ENCODE measurements at regions not wholly inside any gene's neighbourhood (a gene's known extent, or its start where the extent isn't known, plus 50 kb on each side); places are given as distances from the start of the nearest gene placed in this dataset.

GRCh38 chr4:129682586-129682985, 586.6 kb downstream of the C4orf33 start:
- H3K9ac ChIP-seq (ENCODE audit: low read depth in 1 of 2, low read length in 2 of 2): no peak overlapping the region
- H3K4me1 ChIP-seq (ENCODE audit: control insufficient read depth in 4 of 4, insufficient read depth in 4 of 4, low read length in 3 of 4): no peaks in the 10 kb centered on the region
- TF ChIP-seq NR2F2 (IDR thresholded peaks at IDR 0.05): no peak
- no peak for TF ChIP-seq RXRA (IDR thresholded peaks at IDR 0.05)
- TF ChIP-seq, protein P1, sequence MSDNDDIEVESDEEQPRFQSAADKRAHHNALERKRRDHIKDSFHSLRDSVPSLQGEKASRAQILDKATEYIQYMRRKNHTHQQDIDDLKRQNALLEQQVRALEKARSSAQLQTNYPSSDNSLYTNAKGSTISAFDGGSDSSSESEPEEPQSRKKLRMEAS (IDR thresholded peaks at IDR 0.05): no peak
- no peak for TF ChIP-seq HNF4G (IDR thresholded peaks at IDR 0.05)
- TF ChIP-seq HNF4A (conservative IDR thresholded peaks at IDR 0.05): no peak
- H3K27ac ChIP-seq (ENCODE audit: low read depth in 1 of 2, low read length in 2 of 2): no peak overlapping the region
- WGBS: 54% methylated on average over 1 of the region's 1 CpG
- DNase-seq (ENCODE audit: low spot score): no peak
- H3K4me3 ChIP-seq (ENCODE audit: low read depth in 1 of 3, low read length in 3 of 3): no peak overlapping the region
- H3K9me3 ChIP-seq (ENCODE audit: control insufficient read depth in 4 of 4, low read length in 3 of 4): peaks cover 0 to 2% (median 0%) of the 10 kb centered on the region in 4 donors
- no peaks in the 10 kb centered on the region for H3K27me3 ChIP-seq (ENCODE audit: control insufficient read depth in 4 of 4, insufficient read depth in 4 of 4, low read length in 3 of 4)
- H3K36me3 ChIP-seq (ENCODE audit: control insufficient read depth in 4 of 4, insufficient read depth in 3 of 4, low read depth in 1 of 4, low read length in 3 of 4): no peaks in the 10 kb centered on the region

GRCh38 chr4:129707949-129708348, 612.0 kb downstream of the C4orf33 start:
- H3K9me3 ChIP-seq (ENCODE audit: control insufficient read depth in 4 of 4, low read length in 3 of 4): peaks cover 0 to 3% (median 0%) of the 10 kb centered on the region in 4 donors
- H3K27me3 ChIP-seq (ENCODE audit: control insufficient read depth in 4 of 4, insufficient read depth in 4 of 4, low read length in 3 of 4): no peaks in the 10 kb centered on the region
- H3K9ac ChIP-seq (ENCODE audit: low read depth in 1 of 2, low read length in 2 of 2): no peak overlapping the region
- H3K4me1 ChIP-seq (ENCODE audit: control insufficient read depth in 4 of 4, insufficient read depth in 4 of 4, low read length in 3 of 4): no peaks in the 10 kb centered on the region
- DNase-seq (ENCODE audit: low spot score): no peak
- H3K4me3 ChIP-seq (ENCODE audit: low read depth in 1 of 3, low read length in 3 of 3): no peak overlapping the region
- TF ChIP-seq FOXA2 (IDR thresholded peaks at IDR 0.05) (no peak), NR2F2 (IDR thresholded peaks at IDR 0.05) (no peak), JUND (IDR thresholded peaks at IDR 0.05) (no peak), RXRA (IDR thresholded peaks at IDR 0.05) (no peak), RAD21 (IDR thresholded peaks at IDR 0.05) (no peak), SP1 (IDR thresholded peaks at IDR 0.05) (no peak), YY1 (IDR thresholded peaks at IDR 0.05) (no peak), ZBTB33 (IDR thresholded peaks at IDR 0.05) (no peak), FOXA1 (IDR thresholded peaks at IDR 0.05) (no peak), HNF4A (conservative IDR thresholded peaks at IDR 0.05) (no peak), EGR1 (IDR thresholded peaks at IDR 0.05; ENCODE audit: low read depth in 2 of 2) (no peak)
- TF ChIP-seq, protein P2, sequence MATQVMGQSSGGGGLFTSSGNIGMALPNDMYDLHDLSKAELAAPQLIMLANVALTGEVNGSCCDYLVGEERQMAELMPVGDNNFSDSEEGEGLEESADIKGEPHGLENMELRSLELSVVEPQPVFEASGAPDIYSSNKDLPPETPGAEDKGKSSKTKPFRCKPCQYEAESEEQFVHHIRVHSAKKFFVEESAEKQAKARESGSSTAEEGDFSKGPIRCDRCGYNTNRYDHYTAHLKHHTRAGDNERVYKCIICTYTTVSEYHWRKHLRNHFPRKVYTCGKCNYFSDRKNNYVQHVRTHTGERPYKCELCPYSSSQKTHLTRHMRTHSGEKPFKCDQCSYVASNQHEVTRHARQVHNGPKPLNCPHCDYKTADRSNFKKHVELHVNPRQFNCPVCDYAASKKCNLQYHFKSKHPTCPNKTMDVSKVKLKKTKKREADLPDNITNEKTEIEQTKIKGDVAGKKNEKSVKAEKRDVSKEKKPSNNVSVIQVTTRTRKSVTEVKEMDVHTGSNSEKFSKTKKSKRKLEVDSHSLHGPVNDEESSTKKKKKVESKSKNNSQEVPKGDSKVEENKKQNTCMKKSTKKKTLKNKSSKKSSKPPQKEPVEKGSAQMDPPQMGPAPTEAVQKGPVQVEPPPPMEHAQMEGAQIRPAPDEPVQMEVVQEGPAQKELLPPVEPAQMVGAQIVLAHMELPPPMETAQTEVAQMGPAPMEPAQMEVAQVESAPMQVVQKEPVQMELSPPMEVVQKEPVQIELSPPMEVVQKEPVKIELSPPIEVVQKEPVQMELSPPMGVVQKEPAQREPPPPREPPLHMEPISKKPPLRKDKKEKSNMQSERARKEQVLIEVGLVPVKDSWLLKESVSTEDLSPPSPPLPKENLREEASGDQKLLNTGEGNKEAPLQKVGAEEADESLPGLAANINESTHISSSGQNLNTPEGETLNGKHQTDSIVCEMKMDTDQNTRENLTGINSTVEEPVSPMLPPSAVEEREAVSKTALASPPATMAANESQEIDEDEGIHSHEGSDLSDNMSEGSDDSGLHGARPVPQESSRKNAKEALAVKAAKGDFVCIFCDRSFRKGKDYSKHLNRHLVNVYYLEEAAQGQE (IDR thresholded peaks at IDR 0.05): no peak
- TF ChIP-seq, protein P1 (IDR thresholded peaks at IDR 0.05): no peak
- TF ChIP-seq, protein P3, sequence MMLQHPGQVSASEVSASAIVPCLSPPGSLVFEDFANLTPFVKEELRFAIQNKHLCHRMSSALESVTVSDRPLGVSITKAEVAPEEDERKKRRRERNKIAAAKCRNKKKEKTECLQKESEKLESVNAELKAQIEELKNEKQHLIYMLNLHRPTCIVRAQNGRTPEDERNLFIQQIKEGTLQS (IDR thresholded peaks at IDR 0.05): no peak
- H3K27ac ChIP-seq (ENCODE audit: low read depth in 1 of 2, low read length in 2 of 2): no peak overlapping the region
- no peaks in the 10 kb centered on the region for H3K36me3 ChIP-seq (ENCODE audit: control insufficient read depth in 4 of 4, insufficient read depth in 3 of 4, low read depth in 1 of 4, low read length in 3 of 4)
